Fibroblast of peridontal ligament (primary cell): ENCODE measurements at regions not wholly inside any gene's neighbourhood (a gene's known extent, or its start where the extent isn't known, plus 50 kb on each side); places are given as distances from the start of the nearest gene placed in this dataset.
"Not testable (repeated sequence)": the region's sequence is repeated elsewhere in the genome, so short reads cannot be mapped to it uniquely, and the experiment has no call there.

ENCODE experiments used
- DNase-seq: peaks from one replicate; pipeline ENCODE4 v3.0.0-alpha.2; 2010; ENCODE audit errors: extremely low read depth

- DNase-seq: no peak
These were observed 177.9 kb upstream of the SOX2 start for GRCh38 chr3:181533811-181534210.

GRCh38 chr3:181530584-181530983 lies 181.1 kb upstream of the SOX2 start:
- no peak for DNase-seq

GRCh38 chr3:181521831-181522230 lies 189.9 kb upstream of the SOX2 start:
- no peak for DNase-seq

- DNase-seq: no peak
These were observed 193.5 kb upstream of the SOX2 start for GRCh38 chr3:181518222-181518621.

DNA sequence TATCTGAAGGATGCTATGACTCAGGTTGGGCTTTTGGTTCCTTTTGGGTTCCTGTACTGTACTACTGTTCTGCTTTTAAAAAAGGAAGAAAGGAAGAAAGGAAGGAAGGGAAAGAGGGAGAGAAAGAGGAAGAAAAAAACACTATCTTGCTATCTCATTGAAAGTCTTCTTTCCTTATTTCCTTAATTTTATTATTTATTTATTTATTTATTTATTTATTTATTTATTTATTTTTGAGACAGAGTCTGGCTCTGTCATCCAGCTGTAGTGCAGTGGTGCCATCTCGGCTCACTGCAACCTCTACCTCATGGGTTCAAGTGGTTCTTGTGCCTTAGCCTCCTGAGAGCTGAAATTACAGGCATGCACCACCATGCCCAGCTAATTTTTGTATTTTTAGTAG lies 198.9 kb upstream of the SOX2 start:
- DNase-seq: no peak

GRCh38 chr3:181510500-181510899 lies 201.2 kb upstream of the SOX2 start:
- no peak for DNase-seq

- no peak for DNase-seq
These were observed 214.4 kb upstream of the SOX2 start for GRCh38 chr3:181497358-181497757.

DNA sequence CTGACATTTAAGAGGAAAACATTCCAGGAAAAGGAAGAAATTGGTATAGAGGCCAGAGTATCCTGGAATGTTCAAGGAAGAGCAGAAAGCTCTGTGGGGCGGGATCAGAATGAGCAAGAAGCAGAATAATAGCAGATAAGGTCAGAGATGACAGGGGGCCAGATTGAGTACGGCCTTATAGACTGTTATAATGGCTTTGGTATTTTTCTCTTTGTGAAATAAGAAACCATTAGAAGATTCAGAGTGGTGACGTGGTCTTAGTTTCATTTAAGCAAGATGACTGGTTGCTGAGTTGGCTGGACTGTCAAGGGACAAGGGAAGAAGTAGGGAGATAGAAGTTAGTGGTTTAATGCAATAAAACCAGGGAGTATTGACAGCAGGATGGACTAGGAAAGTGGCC lies 218.3 kb upstream of the SOX2 start:
- peak; percentile 52 for DNase-seq

GRCh38 chr3:181488536-181488935 lies 223.2 kb upstream of the SOX2 start:
- no peak for DNase-seq

GRCh38 chr3:181487236-181487978 lies 224.3 kb upstream of the SOX2 start:
- no peak for DNase-seq

DNA sequence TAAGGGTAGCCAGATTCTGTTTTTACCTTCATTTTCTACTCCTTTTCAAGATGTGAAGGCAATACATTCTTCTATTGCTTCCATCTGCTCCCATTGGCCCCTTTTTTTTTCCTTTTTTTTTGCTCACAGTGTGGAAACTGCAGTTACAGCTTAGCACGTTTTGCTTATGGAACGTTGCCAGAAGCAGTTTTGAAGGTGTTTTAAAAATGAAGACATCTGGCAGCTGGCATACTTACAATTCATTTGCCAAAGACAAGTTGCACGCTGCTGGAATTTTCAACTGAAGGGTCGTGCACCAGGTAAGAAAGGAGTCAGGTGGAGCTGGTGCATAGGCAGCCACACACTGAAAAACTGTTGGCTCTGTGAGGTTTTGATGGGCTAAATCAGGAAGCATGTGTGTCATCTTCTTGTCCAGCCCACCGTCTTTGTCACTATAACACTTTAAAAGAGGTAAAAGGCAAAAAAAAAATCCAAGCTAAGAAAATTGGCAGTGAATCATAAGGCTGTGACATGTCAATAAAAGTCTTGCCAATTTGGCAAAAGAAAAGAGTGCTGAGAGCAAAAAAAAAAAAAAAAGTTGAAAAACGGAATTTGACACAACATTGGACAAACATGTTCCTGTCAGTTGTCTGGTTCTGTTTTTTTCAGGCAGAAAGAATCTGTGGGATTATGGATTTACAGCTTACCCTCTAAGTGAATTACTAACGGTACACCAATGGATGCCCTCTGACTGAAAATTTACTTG lies 225.4 kb upstream of the SOX2 start:
- no peak for DNase-seq

DNA sequence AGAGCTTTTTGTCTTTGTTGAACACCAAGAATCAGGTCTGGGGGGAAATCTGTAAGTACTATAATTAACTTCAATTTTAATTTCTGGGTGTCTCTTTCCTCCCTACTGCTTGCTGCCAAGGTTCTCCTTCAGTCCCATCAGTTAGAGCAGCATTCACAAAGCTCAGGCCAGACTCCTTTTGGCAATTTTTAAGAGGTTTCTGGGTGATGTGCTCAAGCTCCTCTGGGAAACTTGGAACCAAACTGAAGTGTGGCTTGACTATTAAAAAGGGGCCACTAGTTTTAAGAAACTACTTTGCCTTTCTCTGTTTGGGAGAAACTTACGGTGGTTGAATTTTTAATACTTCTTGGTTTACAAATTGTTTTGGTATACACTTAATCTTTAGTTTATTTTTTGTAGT lies 227.7 kb upstream of the SOX2 start:
- no peak for DNase-seq

DNA sequence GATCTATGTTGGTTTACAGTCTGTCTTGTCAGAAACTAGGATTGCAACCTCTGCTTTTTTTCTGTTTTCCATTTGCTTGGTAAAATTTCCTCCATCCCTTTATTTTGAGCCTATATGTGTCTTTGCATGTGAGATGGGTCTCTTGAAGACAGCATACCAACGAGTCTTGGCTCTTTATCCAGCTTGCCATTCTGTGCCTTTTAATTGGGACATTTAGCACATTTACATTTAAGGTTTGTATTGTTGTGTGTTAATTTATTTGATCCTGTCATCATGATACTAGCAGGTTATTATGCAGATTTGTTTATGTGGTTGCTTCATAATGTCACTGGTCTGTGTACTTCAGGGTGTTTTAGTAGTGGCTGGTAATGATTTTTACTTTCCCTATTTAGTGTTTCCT lies 236.6 kb upstream of the SOX2 start:
- DNase-seq: not testable (repeated sequence)

DNA sequence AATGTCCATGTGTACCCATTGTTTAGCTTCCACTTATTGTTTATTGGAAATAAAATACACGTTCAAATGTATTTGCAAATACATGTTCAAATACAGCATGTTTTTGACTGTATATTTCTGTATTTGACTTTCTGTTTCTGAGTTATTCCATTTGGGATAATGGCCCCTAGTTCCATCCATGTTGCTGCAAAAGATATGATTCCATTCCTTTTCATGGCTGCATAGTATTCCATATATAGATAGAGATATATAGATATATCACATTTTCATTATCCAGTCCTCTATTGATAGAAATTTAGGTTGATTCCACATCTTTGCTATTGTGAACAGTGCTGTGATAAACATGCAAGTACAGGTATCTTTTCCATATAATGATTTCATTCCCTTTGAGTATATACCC lies 241.4 kb upstream of the SOX2 start:
- DNase-seq: no peak

GRCh38 chr3:181464033-181464694 lies 247.6 kb upstream of the SOX2 start:
- no peak for DNase-seq

- DNase-seq: no peak
These were observed 250.3 kb upstream of the SOX2 start for GRCh38 chr3:181461381-181461780.

- no peak for DNase-seq
These were observed 252.2 kb upstream of the SOX2 start for GRCh38 chr3:181459516-181459915.

GRCh38 chr3:181458857-181459256 lies 252.9 kb upstream of the SOX2 start:
- no peak for DNase-seq

GRCh38 chr3:181457756-181458155 lies 254.0 kb upstream of the SOX2 start:
- DNase-seq: no peak

- no peak for DNase-seq
These were observed 254.5 kb upstream of the SOX2 start for GRCh38 chr3:181457190-181457589.

DNA sequence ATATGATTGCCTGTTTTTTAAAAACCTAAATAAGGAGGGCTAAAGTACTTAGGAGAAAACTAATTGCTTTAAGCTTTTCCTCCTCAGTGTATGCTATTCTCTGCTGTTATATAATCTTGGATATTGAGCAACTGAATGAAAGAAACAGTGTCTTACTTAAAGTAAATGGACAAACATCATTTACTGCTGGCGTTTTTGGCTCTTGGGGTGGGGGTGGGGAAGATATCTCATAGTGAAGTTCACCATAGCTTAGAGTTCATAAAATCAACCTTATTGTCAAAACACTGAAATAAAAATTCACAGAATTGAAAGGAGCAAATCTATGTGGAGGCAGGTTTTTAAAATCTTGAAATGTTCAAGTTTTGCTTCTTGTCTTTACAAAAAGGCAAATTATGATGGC lies 256.4 kb upstream of the SOX2 start:
- DNase-seq: no peak

DNA sequence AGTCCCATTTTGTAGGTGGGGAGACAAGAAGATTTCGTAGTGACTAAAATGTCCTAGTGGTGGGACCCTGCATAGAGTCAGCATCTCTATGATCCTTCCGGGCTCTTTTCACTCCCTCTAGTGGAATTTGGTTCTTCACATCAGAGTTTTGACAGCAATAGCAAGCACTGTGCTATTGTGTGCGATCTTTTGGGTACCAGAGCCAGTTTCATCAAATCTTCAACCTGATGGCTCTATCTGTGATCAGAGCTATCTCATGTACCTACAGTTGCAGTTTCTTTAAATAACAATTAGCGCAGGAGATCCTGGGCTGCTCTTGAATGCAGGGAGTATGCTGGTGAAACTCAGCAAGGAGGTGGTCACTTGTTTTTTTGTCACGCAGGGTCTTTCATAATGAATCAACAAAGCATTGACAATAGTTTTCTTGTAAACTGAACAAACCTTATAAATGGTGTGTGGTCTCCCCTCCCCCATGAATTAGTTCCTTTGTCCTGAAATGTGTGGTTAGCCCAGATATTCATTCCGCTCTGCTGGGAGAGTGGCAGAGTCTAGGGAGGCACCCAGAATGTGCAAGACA lies 257.2 kb upstream of the SOX2 start:
- no peak for DNase-seq

- no peak for DNase-seq
These were observed 265.0 kb upstream of the SOX2 start for GRCh38 chr3:181446741-181447140.
